K562 (cell line): ENCODE measurements at regions not wholly inside any gene's neighbourhood (a gene's known extent, or its start where the extent isn't known, plus 50 kb on each side); places are given as distances from the start of the nearest gene placed in this dataset.
"Not testable (repeated sequence)": the region's sequence is repeated elsewhere in the genome, so short reads cannot be mapped to it uniquely, and the experiment has no call there.

Source experiments
- ATAC-seq: fragments of 200-7000 bp; cut with Tn5 transposase; 3 replicates; pipeline ENCODE4 v1.9.1; 2020; ENCODE audit warnings: moderate library complexity
- BruUV-seq: library from RNA; stranded (reverse); fragments of 400-500 nt; replicated peaks from 2 replicates; lab custom pipeline; 2021; lab: Mats Ljungman, UMichigan
- CTCF ChIA-PET: fragments of 300-600 bp; formaldehyde crosslinking; extraction: SDS; loops from one replicate; lab custom pipeline; 2021; ENCODE audit warnings: low intra/inter-chr PET ratio; lab: Yijun Ruan, JAX
- POLR2A ChIA-PET: fragments of 300-600, 350-650 bp; sonication (Branson Sonifier 250); formaldehyde crosslinking; extraction: SDS; loops from one replicate; lab custom pipeline; 2021; ENCODE audit warnings: antibody characterized with exemption, inconsistent platforms; lab: Yijun Ruan, JAX
- DNase-seq, 4 experiments: peaks; one replicate each; pipeline versions ENCODE4 v3.0.0 to v3.0.0-alpha.2; 2011 to 2018; ENCODE audit warnings: low spot score in 3 of 4, mixed read lengths in 3 of 4; ENCODE audit errors: extremely low read depth in 1 of 4
- FAIRE-seq: peaks from 2 replicates; lab custom pipeline; 2011; peaks lifted over from hg19 to GRCh38; lab: Jason Lieb, UNC
- H2AFZ ChIP-seq: 2 replicates; pipeline ENCODE4 v1.6.0; 2011; ENCODE audit warnings: low read depth, low read length, control low read depth, inconsistent platforms
- H3K27ac ChIP-seq: fragments of 200-600 bp; 3 replicates; pipeline ENCODE4 v1.8.0; 2011; ENCODE audit warnings: low read depth, mild to moderate bottlenecking, control low read depth, inconsistent platforms, low read length, moderate library complexity, mixed read lengths; ENCODE audit errors: extremely low read depth
- H3K27me3 ChIP-seq, 2 experiments: fragments of 300-600 bp in 1 of 2; 2 replicates in 1 of 2; 3 replicates in 1 of 2; pipeline versions ENCODE4 v1.6.0 to v1.8.0; 2011; ENCODE audit warnings: inconsistent platforms in 2 of 2, low read length in 2 of 2, mild to moderate bottlenecking in 1 of 2, mixed read lengths in 1 of 2, moderate library complexity in 1 of 2; ENCODE audit not compliant: control insufficient read depth in 2 of 2, insufficient read depth in 2 of 2
- H3K36me3 ChIP-seq: fragments of 300-600 bp; 3 replicates; pipeline ENCODE4 v1.8.0; 2011; ENCODE audit warnings: mild to moderate bottlenecking, low read length, inconsistent platforms; ENCODE audit not compliant: control insufficient read depth, insufficient read depth
- H3K4me1 ChIP-seq, 2 experiments: fragments of 200-600 bp in 1 of 2; replicated peaks in 1 of 2; 2 replicates in 1 of 2; 3 replicates in 1 of 2; pipeline versions ENCODE4 v1.5.1 to v1.8.0; 2011; ENCODE audit warnings: inconsistent platforms in 2 of 2, low read length in 2 of 2, mild to moderate bottlenecking in 1 of 2, mixed read lengths in 1 of 2, moderate library complexity in 1 of 2; ENCODE audit not compliant: control insufficient read depth in 2 of 2, insufficient read depth in 2 of 2
- H3K4me2 ChIP-seq: 2 replicates; pipeline ENCODE4 v1.6.1; 2011; ENCODE audit warnings: low read length, control low read depth, inconsistent platforms, mixed read lengths; ENCODE audit not compliant: insufficient read depth
- H3K4me3 ChIP-seq: fragments of 200-600 bp; sonication (generic), shearing (Covaris generic); 2 replicates; pipeline ENCODE4 v1.5.1; 2016; ENCODE audit warnings: control low read depth, inconsistent platforms
- H3K79me2 ChIP-seq: fragments of 200-600 bp; 3 replicates; pipeline ENCODE4 v1.8.0; 2011; ENCODE audit warnings: low read length, inconsistent platforms; ENCODE audit not compliant: control insufficient read depth, insufficient read depth
- H3K9ac ChIP-seq, 2 experiments: 2 replicates each; pipeline versions ENCODE4 v1.6.0 to v1.6.1; 2011; ENCODE audit warnings: low read depth in 2 of 2, low read length in 2 of 2, control low read depth in 1 of 2, inconsistent platforms in 1 of 2, mild to moderate bottlenecking in 1 of 2, mixed read lengths in 1 of 2; ENCODE audit not compliant: insufficient read depth in 1 of 2
- H3K9me1 ChIP-seq: one replicate; pipeline ENCODE4 v1.6.0; 2011; ENCODE audit warnings: inconsistent platforms, mild to moderate bottlenecking, low read length, moderate library complexity; ENCODE audit not compliant: control insufficient read depth, insufficient read depth
- H3K9me3 ChIP-seq: replicated peaks from 2 replicates; pipeline ENCODE4 v1.5.1; 2011; ENCODE audit warnings: low read depth, low read length, inconsistent platforms; ENCODE audit not compliant: control insufficient read depth, insufficient read depth
- H4K20me1 ChIP-seq: replicated peaks from 2 replicates; pipeline ENCODE4 v1.6.1; 2011; ENCODE audit warnings: low read length, inconsistent platforms, mixed read lengths; ENCODE audit not compliant: control insufficient read depth, insufficient read depth
- ADNP ChIP-seq: fragments of 200-800 bp; sonication (Bioruptor generic); IDR thresholded peaks from 2 replicates; pipeline ENCODE4 v1.6.1; 2016; ENCODE audit warnings: missing genetic modification characterization, missing compliant biosample characterization
- TGIF2 ChIP-seq: sonication (generic); formaldehyde crosslinking; IDR thresholded peaks from 2 replicates; pipeline ENCODE4 v1.8.1; 2022; ENCODE audit warnings: mild to moderate bottlenecking, missing genetic modification reagents, moderate library complexity
- WGBS: fragments of 100-300 bp; shearing (Covaris generic); methylation state at CpG from one replicate; pipeline ENCODE4 v1.1.6; 2016; ENCODE audit warnings: low coverage, mixed read lengths; ENCODE audit not compliant: insufficient coverage; ENCODE audit errors: missing lambda C conversion rate; 5-methylcytosine and 5-hydroxymethylcytosine counted together
- in situ Hi-C: fragments of 300-500 bp; cut with MboI; formaldehyde crosslinking; loops from 4 replicates; pipeline ENCODE4 v1.15.0; 2018; ENCODE audit warnings: inconsistent platforms, mixed read lengths
- intact Hi-C: fragments of 100-400 bp; cut with micrococcal nuclease; formaldehyde crosslinking; loops from 2 replicates; pipeline ENCODE4 v1.14.2; 2022

GRCh38 chr1:94660258-94660657 lies 118.7 kb upstream of the F3 start:
- in situ Hi-C loops (no loop called here), intact Hi-C loops (no loop called here)
- no peaks in the 10 kb centered on the region for H3K36me3 ChIP-seq
- no peaks in the 10 kb centered on the region for H3K79me2 ChIP-seq
- WGBS = 0% methylated on average over 2 of the region's 2 CpGs
- BruUV-seq = no TSS peak
- no peak overlapping the region for H3K27ac ChIP-seq
- H3K9me1 ChIP-seq = no peaks in the 10 kb centered on the region
- no peak overlapping the region for H3K4me2 ChIP-seq
- H3K9me3 ChIP-seq = no peaks in the 10 kb centered on the region
- H3K4me3 ChIP-seq = no peak overlapping the region
- no peak for TF ChIP-seq TGIF2
- no peak for TF ChIP-seq ADNP (tag)
- DNase-seq (no peak), FAIRE-seq (no peak), ATAC-seq (no peak)
- H2AFZ ChIP-seq = no peak overlapping the region
- H4K20me1 ChIP-seq = no peaks in the 10 kb centered on the region
- no peak overlapping the region for H3K9ac ChIP-seq
- H3K4me1 ChIP-seq = no peaks in the 10 kb centered on the region
- ChIA-PET CTCF (no interaction called here), POLR2A (no interaction called here)
- H3K27me3 ChIP-seq = no peaks in the 10 kb centered on the region; a peak in 1 of 5 replicates

GRCh38 chr1:94659202-94659601 lies 117.6 kb upstream of the F3 start:
- H4K20me1 ChIP-seq, H3K4me3 ChIP-seq, H3K9ac ChIP-seq, DNase-seq, BruUV-seq, CTCF ChIA-PET, in situ Hi-C loops, H3K9me1 ChIP-seq, H3K36me3 ChIP-seq, POLR2A ChIA-PET, H3K27me3 ChIP-seq, H3K9me3 ChIP-seq, H2AFZ ChIP-seq, H3K27ac ChIP-seq, intact Hi-C loops, H3K79me2 ChIP-seq, FAIRE-seq, H3K4me1 ChIP-seq, ATAC-seq, H3K4me2 ChIP-seq: not testable (repeated sequence)
- WGBS = 0% methylated on average over 1 of the region's 1 CpG
